GM18498 (cell line): ENCODE measurements at regions not wholly inside any gene's neighbourhood (a gene's known extent, or its start where the extent isn't known, plus 50 kb on each side); places are given as distances from the start of the nearest gene placed in this dataset.

Experiments
- ATAC-seq: cut with Tn5 transposase; IDR thresholded peaks from one replicate; pipeline ENCODE4 v1.9.1; 2021; ENCODE audit warnings: mild to moderate bottlenecking, moderate library complexity; ENCODE audit not compliant: unreplicated experiment

GRCh38 chr4:121277194-121278105, 103.4 kb downstream of the QRFPR start:
- ATAC-seq = peak; percentile 65

DNA sequence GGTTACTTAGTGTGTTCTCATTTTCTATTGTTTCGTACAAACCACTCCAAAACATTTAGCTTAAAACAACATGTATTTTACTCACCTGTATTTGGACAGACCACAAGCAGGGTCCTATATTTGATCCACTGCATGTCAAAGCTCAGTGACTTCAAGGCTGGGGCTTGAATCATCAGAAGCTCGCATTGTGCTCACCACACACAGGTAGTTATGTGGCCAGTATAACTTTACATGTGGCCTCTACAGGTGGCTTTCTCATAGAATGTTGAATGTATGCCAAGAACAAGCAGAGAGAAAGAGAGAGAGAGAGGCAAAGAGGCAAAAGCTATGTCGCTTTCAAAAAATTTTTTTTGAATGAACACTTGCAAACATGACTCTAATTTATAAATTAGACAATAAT, 107.6 kb downstream of the QRFPR start:
- ATAC-seq = no peak

GRCh38 chr4:121272526-121272925, 108.3 kb downstream of the QRFPR start:
- peak; percentile 79 for ATAC-seq

DNA sequence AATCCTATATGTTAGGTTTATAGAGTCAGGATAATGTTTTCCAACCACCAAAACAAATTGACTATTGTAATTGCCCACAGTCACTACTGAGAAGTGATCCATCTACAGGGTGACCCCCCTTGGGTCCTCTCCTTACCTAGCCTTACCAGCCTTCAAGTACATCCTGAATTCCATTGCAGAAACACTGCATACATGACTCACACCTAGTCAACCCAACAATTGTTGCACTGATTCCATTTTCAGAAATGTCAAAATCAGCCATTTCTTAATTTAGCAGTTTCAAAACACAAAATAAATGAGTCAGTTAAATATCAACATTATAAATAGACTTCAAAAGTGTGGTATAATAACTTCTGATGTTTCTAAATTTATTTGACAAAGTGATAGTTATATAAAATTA, 106.3 kb upstream of the TNIP3 start:
- no peak for ATAC-seq

DNA sequence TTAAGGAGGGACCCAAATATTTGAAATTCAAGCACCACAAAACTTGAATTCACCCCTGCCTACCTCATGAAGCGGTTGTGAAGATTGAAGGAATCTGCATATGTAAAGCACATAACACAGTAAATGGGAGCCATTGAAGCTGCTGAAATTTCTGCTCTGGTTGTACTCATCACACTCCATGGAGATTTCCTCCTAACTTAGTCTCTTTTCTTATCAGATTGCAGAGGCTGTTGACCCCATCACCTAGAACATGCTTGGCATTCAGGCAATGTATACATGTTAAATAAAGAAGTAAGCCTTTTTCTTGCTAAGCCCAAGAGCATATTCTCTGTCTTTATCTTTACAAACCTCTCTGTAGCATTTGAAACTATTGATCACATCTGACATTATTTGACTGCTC, 104.9 kb upstream of the TNIP3 start:
- no peak for ATAC-seq

GRCh38 chr4:121266982-121267381, 102.9 kb upstream of the TNIP3 start:
- ATAC-seq = no peak

DNA sequence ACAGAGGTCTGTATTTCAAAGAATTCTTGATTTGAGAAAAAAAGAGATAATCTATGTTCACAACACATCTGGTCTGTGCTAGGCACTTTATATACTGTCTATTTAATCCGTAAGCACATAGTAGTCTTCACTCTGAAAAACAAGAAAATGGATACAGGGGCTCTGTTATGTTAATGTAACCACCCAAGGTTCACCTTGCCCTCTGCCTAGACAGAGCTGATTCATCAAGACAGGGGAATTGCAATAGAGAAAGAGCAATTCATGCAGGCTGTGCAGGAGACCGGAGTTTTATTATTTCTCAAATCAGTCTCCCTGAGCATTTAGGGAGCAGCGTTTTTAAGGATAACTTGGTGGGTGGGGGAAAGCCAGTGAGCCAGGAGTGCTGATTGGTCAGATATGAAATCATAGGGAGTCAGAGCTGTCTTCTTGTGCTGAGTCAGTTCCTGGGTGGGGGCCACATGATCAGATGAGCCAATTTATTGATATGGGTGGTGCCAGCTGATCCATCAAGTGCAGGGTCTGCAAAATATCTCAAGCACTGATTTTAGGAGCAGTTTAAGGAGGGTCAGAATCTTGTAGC, 92.9 kb upstream of the TNIP3 start:
- ATAC-seq = peak; percentile 4

DNA sequence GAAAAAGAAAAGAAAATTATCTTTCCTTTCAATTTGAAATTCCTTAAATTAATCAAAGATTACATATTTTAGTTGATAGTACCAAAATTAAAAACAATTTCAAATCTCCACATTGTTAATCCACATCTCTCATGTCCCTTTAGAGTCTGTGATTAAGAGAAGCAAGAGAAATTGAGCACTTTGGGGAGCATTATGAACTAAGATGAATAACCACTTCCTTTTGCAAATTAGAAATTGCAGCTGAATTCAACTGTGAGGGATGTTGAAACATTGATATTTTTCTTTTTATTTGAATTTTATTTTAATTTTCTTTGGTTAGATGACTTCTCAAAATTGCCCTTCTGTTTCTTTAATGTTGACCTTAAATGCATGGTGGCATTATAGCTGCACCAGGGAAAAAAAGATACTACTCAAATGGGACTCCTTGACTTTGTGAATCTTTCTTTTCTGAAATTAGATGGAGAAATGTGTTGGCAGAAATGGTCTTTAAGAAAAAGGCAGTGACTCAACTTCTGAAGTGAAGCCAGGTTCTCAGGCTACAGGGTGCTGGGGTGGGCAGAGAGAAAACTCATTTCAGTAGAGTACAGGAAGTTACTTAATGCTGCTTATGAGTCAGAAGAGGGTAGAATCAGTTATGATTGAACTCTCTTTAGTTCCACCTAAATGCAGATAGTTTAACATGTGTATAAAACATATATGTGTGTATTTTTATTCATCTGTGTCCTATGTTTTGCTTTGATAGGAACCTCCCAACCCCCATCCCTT, 92.0 kb upstream of the TNIP3 start:
- ATAC-seq = peak; percentile 98

GRCh38 chr4:121253961-121254360, 89.8 kb upstream of the TNIP3 start:
- peak; percentile 28 for ATAC-seq

- peak; percentile 40 for ATAC-seq
Measured at GRCh38 chr4:121252224-121252806, 88.2 kb upstream of the TNIP3 start.

DNA sequence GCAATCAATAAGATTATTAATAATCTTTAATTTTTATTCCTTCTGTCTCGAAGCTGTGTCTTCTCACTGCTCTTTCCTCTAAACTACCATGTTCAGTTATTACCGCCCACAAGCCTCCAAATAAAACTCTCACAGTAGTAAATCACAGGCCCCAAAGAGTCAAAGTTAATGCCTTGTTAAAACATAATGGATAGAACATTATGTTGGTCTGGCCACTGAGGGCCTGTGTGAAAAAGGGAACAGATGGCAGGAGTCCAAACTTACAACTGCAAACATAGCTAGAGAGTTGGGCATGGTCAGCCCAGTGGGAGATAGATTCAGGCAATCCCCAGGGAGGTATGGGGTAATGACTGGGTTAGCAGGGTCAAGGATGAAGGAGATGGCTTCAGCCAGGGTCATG, 84.6 kb upstream of the TNIP3 start:
- ATAC-seq = no peak

- ATAC-seq = no peak
Measured at GRCh38 chr4:121246698-121247097, 82.6 kb upstream of the TNIP3 start.

- no peak for ATAC-seq
Measured at GRCh38 chr4:121243485-121243884, 79.4 kb upstream of the TNIP3 start.

DNA sequence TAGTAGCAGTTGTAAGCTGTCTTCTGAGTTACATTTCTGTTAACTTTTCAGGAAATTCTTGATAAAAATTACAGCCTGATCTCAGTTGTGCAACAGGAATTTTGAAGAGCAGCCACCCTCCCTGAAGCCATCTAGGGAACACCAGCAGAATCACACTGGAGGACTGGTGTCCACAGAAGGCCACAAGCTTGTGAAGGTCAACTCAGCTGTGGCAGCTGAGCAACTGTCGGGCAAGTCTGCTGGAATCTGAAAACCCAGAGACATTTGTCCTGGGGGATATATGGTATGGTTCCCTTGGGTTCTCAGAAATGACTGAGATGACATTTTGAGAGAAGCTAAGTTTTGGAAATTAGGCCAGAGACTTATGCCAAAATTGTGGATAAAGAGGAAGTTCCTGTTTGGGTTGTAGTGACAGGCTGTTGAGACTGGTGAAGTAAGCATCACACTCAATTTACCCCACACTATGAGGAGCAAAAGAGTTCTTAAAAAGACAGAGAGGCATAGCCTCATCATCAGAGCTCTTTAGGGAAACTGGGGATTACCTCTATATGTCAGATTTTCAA, 78.1 kb upstream of the TNIP3 start:
- no peak for ATAC-seq

- ATAC-seq = no peak
Measured at GRCh38 chr4:121239951-121240350, 75.8 kb upstream of the TNIP3 start.

GRCh38 chr4:121238461-121238860, 74.3 kb upstream of the TNIP3 start:
- ATAC-seq = no peak

GRCh38 chr4:121237069-121237399, 72.9 kb upstream of the TNIP3 start:
- no peak for ATAC-seq

- no peak for ATAC-seq
Measured at GRCh38 chr4:121236353-121237068, 72.4 kb upstream of the TNIP3 start.

GRCh38 chr4:121233982-121234381, 69.9 kb upstream of the TNIP3 start:
- no peak for ATAC-seq

GRCh38 chr4:121229993-121230392, 65.9 kb upstream of the TNIP3 start:
- ATAC-seq = no peak

DNA sequence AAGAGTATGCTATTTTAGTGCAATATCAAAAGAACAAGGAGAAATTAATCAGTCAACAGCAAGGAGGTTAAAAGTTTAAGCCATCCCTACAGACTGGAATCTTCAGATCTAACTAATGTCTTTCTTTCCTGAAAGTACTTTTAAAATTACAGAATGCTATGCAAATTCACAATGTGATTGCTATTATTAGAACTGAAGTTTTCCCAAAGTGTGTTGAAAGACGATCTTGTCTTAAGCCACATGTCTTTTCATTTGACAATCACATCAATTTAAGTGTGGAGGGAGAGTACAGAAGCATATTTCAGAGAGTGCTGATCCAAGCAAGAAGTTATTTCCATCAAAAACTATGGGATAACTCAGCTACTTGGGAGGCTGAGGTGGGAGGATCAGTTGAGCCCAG, 64.7 kb upstream of the TNIP3 start:
- ATAC-seq = no peak
